ENCODE measurements at regions not wholly inside any gene's neighbourhood (a gene's known extent, or its start where the extent isn't known, plus 50 kb on each side); places are given as distances from the start of the nearest gene placed in this dataset.

GRCh38 chr14:53695692-53696214, 260.9 kb downstream of the BMP4 start:
- Histone ChIP-seq H3K4me1 (no peaks in the 10 kb centered on the region), H3K27me3 (no peaks in the 10 kb centered on the region), H3K9me3 (no peaks in the 10 kb centered on the region), H3K4me3 (ENCODE audit: low read depth, low read length) (no peak overlapping the region), H3K36me3 (no peaks in the 10 kb centered on the region)
- TF ChIP-seq CTCF (IDR thresholded peaks at IDR 0.05; ENCODE audit: low read depth, low read length), result no peak
- no peak for DNase-seq

GRCh38 chr14:53692885-53693284, 263.7 kb downstream of the BMP4 start:
- Histone ChIP-seq H3K27me3 (no peaks in the 10 kb centered on the region), H3K4me1 (no peaks in the 10 kb centered on the region), H3K9me3 (no peaks in the 10 kb centered on the region), H3K36me3 (no peaks in the 10 kb centered on the region), H3K4me3 (ENCODE audit: low read depth, low read length) (no peak overlapping the region)
- TF ChIP-seq CTCF (IDR thresholded peaks at IDR 0.05; ENCODE audit: low read depth, low read length), result no peak
- DNase-seq, result no peak

- DNase-seq, result no peak
- no peaks in the 10 kb centered on the region for H3K4me1 ChIP-seq
- no peak overlapping the region for H3K4me3 ChIP-seq (ENCODE audit: low read depth, low read length)
Observed at GRCh38 chr14:53692451-53692850, 264.2 kb downstream of the BMP4 start.

GRCh38 chr14:53683229-53683628, 273.4 kb downstream of the BMP4 start:
- Histone ChIP-seq H3K4me3 (ENCODE audit: low read depth, low read length) (no peak overlapping the region), H3K4me1 (no peaks in the 10 kb centered on the region), H3K27me3 (no peaks in the 10 kb centered on the region), H3K36me3 (no peaks in the 10 kb centered on the region), H3K9me3 (no peaks in the 10 kb centered on the region)
- DNase-seq, result no peak
- no peak for TF ChIP-seq CTCF (IDR thresholded peaks at IDR 0.05; ENCODE audit: low read depth, low read length)

More at GRCh38 chr14:53692451-53692850, 264.2 kb downstream of the BMP4 start:
- no peaks in the 10 kb centered on the region for H3K36me3 ChIP-seq
- H3K9me3 ChIP-seq, result no peaks in the 10 kb centered on the region
- TF ChIP-seq CTCF (IDR thresholded peaks at IDR 0.05; ENCODE audit: low read depth, low read length), result no peak
- H3K27me3 ChIP-seq, result no peaks in the 10 kb centered on the region

GRCh38 chr14:53672526-53672925, 284.1 kb downstream of the BMP4 start:
- Histone ChIP-seq H3K4me3 (ENCODE audit: low read depth, low read length) (no peak overlapping the region), H3K27me3 (no peaks in the 10 kb centered on the region), H3K4me1 (no peaks in the 10 kb centered on the region), H3K9me3 (no peaks in the 10 kb centered on the region), H3K36me3 (no peaks in the 10 kb centered on the region)
- DNase-seq, result no peak
- TF ChIP-seq CTCF (IDR thresholded peaks at IDR 0.05; ENCODE audit: low read depth, low read length), result no peak

- H3K4me1 ChIP-seq, result no peaks in the 10 kb centered on the region
- H3K4me3 ChIP-seq (ENCODE audit: low read depth, low read length), result no peak overlapping the region
- no peak for TF ChIP-seq CTCF (IDR thresholded peaks at IDR 0.05; ENCODE audit: low read depth, low read length)
- H3K36me3 ChIP-seq, result no peaks in the 10 kb centered on the region
- no peaks in the 10 kb centered on the region for H3K27me3 ChIP-seq
- DNase-seq, result no peak
- no peaks in the 10 kb centered on the region for H3K9me3 ChIP-seq
Observed at GRCh38 chr14:53670701-53671100, 285.9 kb downstream of the BMP4 start.

Data from BE2C (cell line).